Tibial nerve (tissue), 4 donors: ENCODE measurements at regions not wholly inside any gene's neighbourhood (a gene's known extent, or its start where the extent isn't known, plus 50 kb on each side); places are given as distances from the start of the nearest gene placed in this dataset.

Experiments used
- DNase-seq, 2 donors: peaks; one replicate each; pipeline ENCODE4 v3.0.0-alpha.2; 2019; ENCODE audit warnings: low spot score in 2 of 2
- H3K27ac ChIP-seq, 4 donors: fragments of 200-600 bp; sonication (generic) in 3 of 4; one replicate each; pipeline ENCODE4 v1.5.1; 2017 to 2019; ENCODE audit warnings: mild to moderate bottlenecking in 1 of 4
- H3K27me3 ChIP-seq, 2 donors: fragments of 200-600 bp; sonication (generic) in 1 of 2; one replicate each; pipeline versions ENCODE4 v1.5.1 to v1.6.0; 2017 to 2019
- H3K36me3 ChIP-seq, 3 donors: fragments of 200-600 bp; sonication (generic); one replicate each; pipeline ENCODE4 v1.5.1; 2018 to 2019
- H3K4me1 ChIP-seq, 4 donors: fragments of 200-600 bp; sonication (generic) in 3 of 4; one replicate each; pipeline ENCODE4 v1.5.1; 2017 to 2019
- H3K4me3 ChIP-seq, 4 donors: fragments of 200-600 bp; sonication (generic) in 3 of 4; one replicate each; pipeline ENCODE4 v1.5.1; 2017 to 2019; ENCODE audit warnings: mild to moderate bottlenecking in 1 of 4, moderate library complexity in 1 of 4
- H3K9me3 ChIP-seq, 4 donors: fragments of 200-600 bp; sonication (generic) in 3 of 4; one replicate each; pipeline ENCODE4 v1.5.1; 2017 to 2019
- CTCF ChIP-seq, 5 experiments: fragments of 200-600 bp in 3 of 5; fragments of 450-650 bp in 2 of 5; sonication (generic) in 3 of 5; IDR thresholded peaks; one replicate each; pipeline ENCODE4 v1.5.1; 2016 to 2019; ENCODE audit warnings: antibody characterized with exemption in 5 of 5, mild to moderate bottlenecking in 3 of 5, moderate library complexity in 2 of 5
- EP300 ChIP-seq, 2 donors: sonication (generic); formaldehyde crosslinking; IDR thresholded peaks; one replicate each; pipeline ENCODE4 v1.6.1; 2017; ENCODE audit warnings: antibody characterized with exemption in 2 of 2, mild to moderate bottlenecking in 1 of 2
- POLR2A ChIP-seq, 2 donors: fragments of 450-650 bp; IDR thresholded peaks; one replicate each; pipeline ENCODE4 v1.6.1; 2017; ENCODE audit warnings: antibody characterized with exemption in 2 of 2, mild to moderate bottlenecking in 2 of 2, moderate library complexity in 2 of 2
- WGBS, 2 donors: methylation state at CpG; one replicate each; pipeline ENCODE4 v1.1.5; 2018; 5-methylcytosine and 5-hydroxymethylcytosine counted together

- no peak overlapping the region for H3K27ac ChIP-seq
- no peaks in the 10 kb centered on the region for H3K36me3 ChIP-seq
These were observed 1212.6 kb downstream of the SLITRK5 start for GRCh38 chr13:88883741-88884140.

GRCh38 chr13:88887045-88887662, 1216.0 kb downstream of the SLITRK5 start:
- Histone ChIP-seq H3K4me1 (no peaks in the 10 kb centered on the region), H3K27ac (no peak overlapping the region), H3K27me3 (no peaks in the 10 kb centered on the region), H3K9me3 (peaks cover 0 to 11% (median 0%) of the 10 kb centered on the region in 4 donors), H3K36me3 (no peaks in the 10 kb centered on the region), H3K4me3 (no peak overlapping the region)
- TF ChIP-seq EP300 (IDR thresholded peaks at IDR 0.05) (no peak), CTCF (IDR thresholded peaks at IDR 0.05) (no peak), POLR2A (IDR thresholded peaks at IDR 0.05) (no peak)
- no peak for DNase-seq
- 91 to 92% methylated on average over 11 of the region's 11 CpGs for WGBS, 2 donors

More at GRCh38 chr13:88883741-88884140, 1212.6 kb downstream of the SLITRK5 start:
- Histone ChIP-seq H3K4me3 (no peak overlapping the region), H3K4me1 (no peaks in the 10 kb centered on the region), H3K9me3 (peaks cover 0 to 16% (median 0%) of the 10 kb centered on the region in 4 donors), H3K27me3 (no peaks in the 10 kb centered on the region)
- no peak for DNase-seq
- no peak for TF ChIP-seq EP300 (IDR thresholded peaks at IDR 0.05)
- TF ChIP-seq CTCF (IDR thresholded peaks at IDR 0.05): no peak
- TF ChIP-seq POLR2A (IDR thresholded peaks at IDR 0.05): no peak

- no peaks in the 10 kb centered on the region for H3K4me1 ChIP-seq
- H3K27me3 ChIP-seq: no peaks in the 10 kb centered on the region
- TF ChIP-seq POLR2A (IDR thresholded peaks at IDR 0.05): no peak
- TF ChIP-seq EP300 (IDR thresholded peaks at IDR 0.05): no peak
- TF ChIP-seq CTCF (IDR thresholded peaks at IDR 0.05): no peak
- 79 to 98% methylated on average over 6 of the region's 6 CpGs for WGBS, 2 donors
- H3K27ac ChIP-seq: no peak overlapping the region
- DNase-seq: no peak
- H3K4me3 ChIP-seq: no peak overlapping the region
- no peaks in the 10 kb centered on the region for H3K36me3 ChIP-seq
- H3K9me3 ChIP-seq: no peaks in the 10 kb centered on the region
These were observed 1224.2 kb downstream of the SLITRK5 start for GRCh38 chr13:88895261-88895941.

- TF ChIP-seq EP300 (IDR thresholded peaks at IDR 0.05) (no peak), POLR2A (IDR thresholded peaks at IDR 0.05) (no peak), CTCF (IDR thresholded peaks at IDR 0.05) (no peak)
- no peak overlapping the region for H3K4me3 ChIP-seq
- H3K27ac ChIP-seq: no peak overlapping the region
- no peak for DNase-seq
- no peaks in the 10 kb centered on the region for H3K27me3 ChIP-seq
- no peaks in the 10 kb centered on the region for H3K4me1 ChIP-seq
- no peaks in the 10 kb centered on the region for H3K9me3 ChIP-seq
- 91 to 94% methylated on average over 4 to 6 of the region's 6 CpGs for WGBS, 2 donors
- no peaks in the 10 kb centered on the region for H3K36me3 ChIP-seq
These were observed 1225.3 kb downstream of the SLITRK5 start for GRCh38 chr13:88896466-88896865.

- Histone ChIP-seq H3K4me1 (peaks cover 0 to 18% (median 0%) of the 10 kb centered on the region in 4 donors), H3K27me3 (no peaks in the 10 kb centered on the region), H3K9me3 (no peaks in the 10 kb centered on the region), H3K27ac (peak overlapping the region in 1 of 4 donors; percentile 54), H3K36me3 (no peaks in the 10 kb centered on the region), H3K4me3 (no peak overlapping the region)
- peak in 1 of 2 donors; percentile 12 for DNase-seq
- 13 to 16% methylated on average over 2 of the region's 2 CpGs for WGBS, 2 donors
- TF ChIP-seq CTCF (IDR thresholded peaks at IDR 0.05) (no peak), EP300 (IDR thresholded peaks at IDR 0.05) (peak in 1 of 2 donors; percentile 44), POLR2A (IDR thresholded peaks at IDR 0.05) (no peak)
These were observed 1237.8 kb downstream of the SLITRK5 start for GRCh38 chr13:88908961-88909441.
